ENCODE measurements at regions not wholly inside any gene's neighbourhood (a gene's known extent, or its start where the extent isn't known, plus 50 kb on each side); places are given as distances from the start of the nearest gene placed in this dataset.

DNA sequence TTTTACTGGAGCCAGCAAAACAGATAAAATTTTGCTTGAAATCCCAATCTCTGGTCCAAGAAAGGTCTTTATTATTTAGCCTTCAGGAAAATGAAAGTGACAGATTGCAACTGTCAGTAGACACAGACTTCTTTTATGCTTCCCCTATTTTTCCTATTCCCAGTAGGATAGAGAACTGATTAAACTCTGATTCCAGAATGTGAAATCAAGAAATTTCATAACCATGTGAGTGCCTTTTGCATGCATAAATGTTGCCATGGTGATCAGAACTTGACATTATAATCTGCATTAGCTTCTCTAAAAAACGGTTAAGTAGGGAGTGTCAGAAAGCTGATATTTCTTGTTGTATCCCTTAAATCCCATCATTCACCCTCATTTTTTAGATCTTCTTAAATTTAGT is 255.2 kb upstream of the GABRA2 start:
- no peak overlapping the region for H3K23ac ChIP-seq (ENCODE audit: insufficient read length, low read depth, low read length)
- H3K4me2 ChIP-seq (ENCODE audit: insufficient read depth, insufficient read length, low read length): no peak overlapping the region
- no peak overlapping the region for H2BK12ac ChIP-seq (ENCODE audit: insufficient read length, low read depth, low read length)
- no peaks in the 10 kb centered on the region for H3K79me2 ChIP-seq (ENCODE audit: insufficient read depth, low read length)
- no peaks in the 10 kb centered on the region for H3K27me3 ChIP-seq (ENCODE audit: insufficient read depth, low read length)
- H3K4me1 Mint-ChIP-seq: peaks cover 0 to 3% of the 10 kb centered on the region in 2 experiments; a peak in 2 of 4 replicates
- H3K9ac ChIP-seq (ENCODE audit: extremely low read depth, insufficient read length, low read length): no peak overlapping the region
- no peak overlapping the region for H2BK120ac ChIP-seq (ENCODE audit: low read depth, low read length, poor library complexity, severe bottlenecking)
- no peak overlapping the region for H4K91ac ChIP-seq (ENCODE audit: insufficient read length, low read depth, low read length)
- H3K9me3 Mint-ChIP-seq: no peaks in the 10 kb centered on the region
- no peak overlapping the region for H3K56ac ChIP-seq (ENCODE audit: insufficient read length, low read depth, low read length)
- no peak overlapping the region for H3K4me3 Mint-ChIP-seq
- no peak for DNase-seq
- TF ChIP-seq, protein P1, sequence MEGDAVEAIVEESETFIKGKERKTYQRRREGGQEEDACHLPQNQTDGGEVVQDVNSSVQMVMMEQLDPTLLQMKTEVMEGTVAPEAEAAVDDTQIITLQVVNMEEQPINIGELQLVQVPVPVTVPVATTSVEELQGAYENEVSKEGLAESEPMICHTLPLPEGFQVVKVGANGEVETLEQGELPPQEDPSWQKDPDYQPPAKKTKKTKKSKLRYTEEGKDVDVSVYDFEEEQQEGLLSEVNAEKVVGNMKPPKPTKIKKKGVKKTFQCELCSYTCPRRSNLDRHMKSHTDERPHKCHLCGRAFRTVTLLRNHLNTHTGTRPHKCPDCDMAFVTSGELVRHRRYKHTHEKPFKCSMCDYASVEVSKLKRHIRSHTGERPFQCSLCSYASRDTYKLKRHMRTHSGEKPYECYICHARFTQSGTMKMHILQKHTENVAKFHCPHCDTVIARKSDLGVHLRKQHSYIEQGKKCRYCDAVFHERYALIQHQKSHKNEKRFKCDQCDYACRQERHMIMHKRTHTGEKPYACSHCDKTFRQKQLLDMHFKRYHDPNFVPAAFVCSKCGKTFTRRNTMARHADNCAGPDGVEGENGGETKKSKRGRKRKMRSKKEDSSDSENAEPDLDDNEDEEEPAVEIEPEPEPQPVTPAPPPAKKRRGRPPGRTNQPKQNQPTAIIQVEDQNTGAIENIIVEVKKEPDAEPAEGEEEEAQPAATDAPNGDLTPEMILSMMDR (conservative IDR thresholded peaks at IDR 0.05): no peak
- peaks cover 2% of the 10 kb centered on the region for H4K20me1 ChIP-seq (ENCODE audit: control insufficient read depth, insufficient read depth, insufficient read length)
- no peaks in the 10 kb centered on the region for H3K23me2 ChIP-seq (ENCODE audit: insufficient read length, low read depth, low read length, poor library complexity, severe bottlenecking)
- H3K14ac ChIP-seq (ENCODE audit: insufficient read depth, low read length): no peak overlapping the region
- no peak overlapping the region for H2BK5ac ChIP-seq (ENCODE audit: insufficient read length, low read length)
- no peak overlapping the region for H3K27ac ChIP-seq (ENCODE audit: insufficient read length, low read depth, low read length)
- H4K8ac ChIP-seq (replicated peaks; ENCODE audit: insufficient read length, low read depth, low read length): no peak overlapping the region
- H2BK20ac ChIP-seq (ENCODE audit: low read depth, low read length, poor library complexity, severe bottlenecking): no peak overlapping the region
- no peak overlapping the region for H3K27ac Mint-ChIP-seq
- H2AFZ ChIP-seq (ENCODE audit: low read length): no peak overlapping the region
- H2AK5ac ChIP-seq (ENCODE audit: insufficient read length, low read length): no peak overlapping the region
- no peak overlapping the region for H4K5ac ChIP-seq (ENCODE audit: insufficient read length, low read depth, low read length)
- H3K9me3 ChIP-seq (ENCODE audit: control insufficient read depth, low read depth, low read length): no peaks in the 10 kb centered on the region
- no peak overlapping the region for H3T11ph ChIP-seq (ENCODE audit: low read length)
- no peak overlapping the region for H3K18ac ChIP-seq (ENCODE audit: insufficient read length, low read depth, low read length)
- no peaks in the 10 kb centered on the region for H3K36me3 Mint-ChIP-seq (ENCODE audit: insufficient read depth in 1 of 3, low read depth in 3 of 3)
- H3K79me1 ChIP-seq (ENCODE audit: insufficient read depth, low read depth, low read length, poor library complexity, severe bottlenecking): no peaks in the 10 kb centered on the region
- H2BK15ac ChIP-seq (ENCODE audit: low read depth, low read length): no peak overlapping the region
- H3K4ac ChIP-seq (ENCODE audit: low read depth, low read length): no peak overlapping the region
- no CpG with 5 or more reads among the region's 1 CpG for WGBS (ENCODE audit: extremely low coverage, insufficient read length, low lambda C conversion rate)
- no peaks in the 10 kb centered on the region for H3K4me1 ChIP-seq (ENCODE audit: insufficient read depth, low read length)
- H3K27me3 Mint-ChIP-seq (ENCODE audit: low read depth): no peaks in the 10 kb centered on the region
